ENCODE measurements at regions not wholly inside any gene's neighbourhood (a gene's known extent, or its start where the extent isn't known, plus 50 kb on each side); places are given as distances from the start of the nearest gene placed in this dataset.

- no peak for TF ChIP-seq POLR2A (IDR thresholded peaks at IDR 0.05; ENCODE audit: low read length)
- no peak for TF ChIP-seq GATA1 (IDR thresholded peaks at IDR 0.05; ENCODE audit: low read depth, low read length)
These were observed 506.9 kb downstream of the TBC1D4 start for GRCh38 chr13:74975111-74975510.

Data from erythroblast (primary cell).